C4-2B (cell line): ENCODE measurements at regions not wholly inside any gene's neighbourhood (a gene's known extent, or its start where the extent isn't known, plus 50 kb on each side); places are given as distances from the start of the nearest gene placed in this dataset.
A peak's percentile ranks its signal among the peaks of the same experiment; 100 is the strongest.

Experiments used
- H3K27ac ChIP-seq: fragments of 450-650 bp; 2 replicates; pipeline ENCODE4 v1.5.1; 2017
- CTCF ChIP-seq: fragments of 450-650 bp; conservative IDR thresholded peaks from 2 replicates; pipeline ENCODE4 v1.5.1; 2017; ENCODE audit warnings: mild to moderate bottlenecking
- ZFX ChIP-seq: fragments of 450-650 bp; IDR thresholded peaks from 2 replicates; pipeline ENCODE4 v1.6.1; 2017

- no peak overlapping the region for H3K27ac ChIP-seq
These were observed 64.1 kb downstream of the ZDHHC19 start for GRCh38 chr3:196147116-196147515.

DNA sequence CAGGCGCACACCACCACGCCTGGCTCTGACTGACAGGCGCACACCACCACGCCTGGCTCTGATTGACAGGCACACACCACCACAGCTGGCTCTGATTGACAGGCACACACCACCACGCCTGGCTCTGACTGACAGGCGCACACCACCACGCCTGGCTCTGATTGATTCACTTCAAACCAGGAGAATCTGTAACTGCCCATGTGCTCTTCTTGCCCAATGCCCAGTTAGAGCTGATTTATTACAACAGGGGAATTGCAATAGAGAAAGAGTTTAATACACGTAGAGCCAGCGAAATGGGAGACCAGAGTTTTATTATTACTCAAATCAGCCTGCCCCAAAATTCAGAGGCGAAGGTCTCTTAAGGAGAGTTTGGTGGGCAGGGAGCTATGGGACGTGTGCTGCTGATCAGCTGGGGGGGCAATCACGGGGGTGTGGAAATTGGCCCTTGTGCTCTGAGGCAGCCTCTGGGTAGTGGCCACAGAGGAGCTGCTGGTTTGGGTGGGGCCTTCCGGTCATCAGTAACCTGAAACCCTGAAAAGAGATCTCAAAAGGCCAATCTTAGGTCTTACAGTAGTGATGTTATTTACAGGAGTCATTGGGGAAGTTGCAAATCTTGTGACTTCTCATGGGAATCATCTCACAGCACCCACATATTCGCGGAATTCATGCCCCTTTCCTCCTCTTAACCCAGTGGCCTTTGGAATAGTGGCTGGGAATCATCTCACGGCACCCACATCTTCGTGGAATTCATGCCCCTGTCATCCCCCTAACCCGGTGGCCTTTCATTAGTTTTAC, 63.8 kb upstream of the TFRC start:
- no peak overlapping the region for H3K27ac ChIP-seq
- TF ChIP-seq CTCF (no peak), ZFX (no peak)

More at GRCh38 chr3:196147116-196147515, 64.1 kb downstream of the ZDHHC19 start:
- no peak for TF ChIP-seq ZFX
- TF ChIP-seq CTCF = no peak

DNA sequence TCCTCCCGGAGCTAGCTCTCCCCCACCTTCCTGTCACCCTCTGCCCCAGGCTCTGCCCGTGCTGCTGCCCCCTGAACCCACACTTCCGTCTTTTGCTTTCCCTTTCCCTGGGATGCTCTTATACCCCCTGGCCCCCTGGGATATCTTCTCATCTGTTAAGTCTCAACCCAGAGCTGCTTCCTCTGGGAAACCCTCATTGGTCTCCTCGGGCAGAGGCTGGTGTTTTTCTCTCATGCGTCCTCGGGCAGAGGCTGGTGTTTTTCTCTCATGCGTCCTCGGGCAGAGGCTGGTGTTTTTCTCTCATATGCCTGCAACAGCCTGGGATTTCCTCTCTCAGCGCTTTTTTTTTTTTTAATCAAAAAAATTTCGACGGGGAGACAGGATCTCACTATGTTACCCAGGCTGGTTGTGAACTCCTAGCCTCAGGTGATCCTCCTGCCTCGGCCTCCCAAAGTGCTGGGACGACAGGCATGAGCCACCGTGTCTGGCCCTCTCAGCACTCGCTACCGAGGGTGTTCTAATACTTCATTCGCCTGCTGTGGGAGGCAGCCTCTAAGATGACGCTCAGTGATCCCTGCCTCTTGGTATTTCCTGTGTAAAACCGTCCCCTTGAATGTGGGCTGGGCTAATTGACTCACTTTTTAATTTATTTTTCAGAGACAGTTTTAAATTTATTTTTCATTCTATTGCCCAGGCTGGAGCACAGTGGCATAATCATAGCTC, 62.7 kb upstream of the TFRC start:
- H3K27ac ChIP-seq = no peak overlapping the region
- TF ChIP-seq ZFX (no peak), CTCF (no peak)

DNA sequence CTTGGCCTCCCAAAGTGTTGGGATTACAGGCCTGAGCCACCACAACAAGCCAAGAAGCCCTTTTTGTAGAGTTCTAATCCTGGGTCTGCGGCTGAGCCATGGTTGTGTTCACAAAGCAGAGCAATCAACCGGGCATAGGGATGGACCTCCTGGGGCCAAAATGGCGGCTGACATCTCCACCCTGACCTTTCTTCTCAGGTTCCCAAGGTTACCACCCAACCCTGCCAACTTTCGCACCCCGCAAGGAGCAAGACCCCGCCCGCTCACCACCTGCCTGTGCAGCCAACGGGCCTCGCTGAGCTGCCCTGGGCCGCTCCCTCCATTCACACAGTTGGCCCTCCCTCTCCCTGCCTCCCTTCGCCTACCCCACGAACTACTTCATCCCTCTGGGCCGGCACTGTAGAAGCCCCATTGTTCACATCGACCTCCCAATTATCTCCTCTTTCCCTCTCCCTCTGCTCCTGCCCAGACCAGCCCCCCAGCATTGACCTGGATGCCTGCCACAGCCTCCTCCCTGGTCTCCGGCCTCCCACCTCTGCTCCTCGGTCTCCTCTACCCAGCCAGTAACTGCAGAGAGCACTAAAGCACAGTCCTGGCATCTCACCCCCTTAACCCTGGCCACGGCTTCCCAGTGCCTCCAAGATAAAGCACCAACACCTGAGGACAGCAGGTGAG, 62.0 kb upstream of the TFRC start:
- no peak overlapping the region for H3K27ac ChIP-seq
- TF ChIP-seq ZFX = no peak
- no peak for TF ChIP-seq CTCF

GRCh38 chr3:196142202-196142956, 60.5 kb upstream of the TFRC start:
- TF ChIP-seq CTCF = no peak
- TF ChIP-seq ZFX = no peak
- H3K27ac ChIP-seq = peak overlapping the region; percentile 60

DNA sequence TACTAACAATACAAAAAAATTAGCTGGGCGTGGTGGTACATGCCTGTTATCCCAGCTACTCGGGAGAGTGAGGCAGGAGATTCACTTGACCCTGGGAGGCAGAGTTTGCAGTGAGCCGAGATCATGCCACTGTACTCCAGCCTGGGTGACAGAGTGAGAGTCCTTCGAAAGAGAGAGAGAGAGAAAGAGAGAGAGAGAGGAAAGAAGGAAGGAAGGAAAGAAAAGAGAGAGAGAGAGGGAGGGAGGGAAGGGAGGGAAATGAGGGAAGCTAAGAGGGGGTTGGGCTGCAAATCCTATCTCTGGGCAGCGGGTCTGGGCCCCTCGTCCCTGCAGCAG, 59.9 kb upstream of the TFRC start:
- H3K27ac ChIP-seq = peak overlapping the region; percentile 60
- TF ChIP-seq ZFX (no peak), CTCF (no peak)
